ENCODE measurements at regions not wholly inside any gene's neighbourhood (a gene's known extent, or its start where the extent isn't known, plus 50 kb on each side); places are given as distances from the start of the nearest gene placed in this dataset.
"Not testable (repeated sequence)": the region's sequence is repeated elsewhere in the genome, so short reads cannot be mapped to it uniquely, and the experiment has no call there.

DNA sequence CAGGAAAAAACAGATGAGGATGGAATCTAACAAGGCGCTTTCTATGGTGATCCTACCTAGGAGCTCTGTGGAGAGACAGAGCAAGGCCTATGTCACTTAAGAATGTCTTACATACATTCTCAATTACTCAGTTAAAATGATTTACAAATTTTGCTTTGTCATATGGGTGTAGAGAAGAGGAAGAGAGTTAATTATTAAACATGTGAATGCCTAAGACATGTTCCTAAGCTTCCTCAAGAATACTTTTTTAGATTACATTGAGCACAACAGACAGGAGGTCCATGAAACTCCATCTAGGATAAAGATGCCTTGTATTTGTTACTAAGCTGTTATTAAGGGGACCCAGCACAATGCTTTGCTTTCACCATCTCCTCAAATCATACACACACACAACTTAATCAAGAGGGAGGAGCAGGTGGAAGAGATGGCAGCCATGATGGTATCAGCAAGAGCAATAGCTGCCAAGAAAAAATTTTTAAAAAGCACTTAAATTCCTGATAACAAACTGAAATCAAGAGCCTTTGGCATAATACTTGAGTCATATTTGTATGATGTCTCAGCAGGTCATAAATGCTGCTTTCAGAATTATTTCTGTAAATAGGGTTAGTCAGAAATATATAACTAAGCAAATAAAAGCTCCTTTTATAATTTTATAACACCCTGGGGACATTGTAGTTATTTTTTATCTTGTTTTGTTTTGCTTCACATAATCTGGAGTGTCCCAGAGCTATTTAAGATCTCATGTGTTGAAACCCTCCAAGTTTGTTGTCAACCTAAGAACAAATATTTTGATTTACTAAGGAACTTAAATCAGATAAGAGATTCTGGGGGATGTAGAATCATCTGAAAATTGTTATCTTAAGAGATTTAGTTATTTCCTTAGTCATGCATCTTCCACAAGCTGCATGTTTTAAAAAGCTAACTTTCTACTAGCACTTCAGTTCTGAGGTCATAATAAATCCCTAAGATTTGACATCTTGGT is 70.0 kb upstream of the CD2AP start:
- DNase-seq (ENCODE audit: low read depth) = peak; percentile 29

DNA sequence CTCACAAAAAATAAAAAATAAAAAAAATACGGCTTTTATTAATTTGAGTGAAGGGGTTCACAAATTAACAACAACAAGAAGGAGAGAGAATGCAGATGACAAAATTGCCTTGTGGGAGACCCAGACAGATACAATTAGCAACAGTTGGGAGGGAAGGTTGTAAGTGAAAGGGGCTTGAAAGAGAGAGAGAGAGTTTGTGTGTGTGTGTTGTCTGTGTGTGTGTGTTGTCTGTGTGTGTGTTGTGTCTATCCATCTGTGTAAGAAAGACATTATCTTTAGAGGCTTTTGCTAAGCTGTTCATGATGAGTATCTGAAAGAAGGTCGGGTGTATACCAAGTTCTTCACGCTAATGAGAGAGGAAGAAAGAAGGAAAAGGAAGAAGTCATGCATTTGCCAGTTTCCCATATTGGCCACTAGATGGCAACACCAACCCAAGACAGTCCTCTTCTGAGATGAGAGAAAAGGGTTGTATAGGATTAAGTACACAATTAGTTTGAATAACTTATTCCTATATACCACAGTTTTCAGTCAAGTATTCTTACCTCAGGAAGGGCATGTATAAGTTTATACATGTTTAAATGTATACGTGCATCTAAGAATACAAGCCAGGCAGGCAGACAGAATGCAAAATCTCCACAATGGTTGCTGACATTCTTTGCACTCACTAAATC is 63.7 kb upstream of the CD2AP start:
- DNase-seq (ENCODE audit: low read depth) = peak; percentile 63

DNA sequence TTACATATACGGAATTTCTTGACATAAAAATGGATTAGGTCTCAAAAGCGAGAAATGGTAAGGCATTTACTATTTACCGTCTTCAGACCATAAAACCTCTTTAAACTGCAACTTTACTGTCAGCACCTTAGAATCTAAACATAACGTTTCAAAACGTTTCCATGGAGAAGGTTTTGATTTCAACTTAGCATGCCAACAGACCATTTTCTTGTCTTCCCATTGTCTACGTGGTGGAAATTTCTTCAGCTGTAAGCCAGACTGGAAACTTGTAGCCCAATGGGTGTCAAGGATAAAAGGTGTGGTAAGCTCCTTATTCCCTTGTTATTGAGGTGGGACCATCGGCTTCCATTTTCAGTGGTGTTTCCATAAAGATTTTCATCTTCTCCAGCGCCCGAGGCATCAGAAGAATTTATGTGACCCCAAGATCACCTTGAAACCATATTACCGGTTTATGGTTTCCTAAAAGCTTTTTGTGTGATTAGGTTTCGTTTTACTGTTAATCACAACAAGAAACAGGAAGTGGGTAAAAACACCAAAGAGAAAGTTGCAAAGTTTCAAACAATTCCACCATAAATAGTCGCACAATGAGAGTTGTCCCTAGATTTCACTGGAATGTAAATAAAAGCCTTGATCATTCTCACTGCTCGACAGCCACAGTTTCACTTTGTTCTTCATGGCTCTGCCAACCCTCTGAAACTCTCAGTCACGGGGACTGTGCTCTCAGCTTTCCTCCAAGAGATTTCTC is 63.0 kb upstream of the CD2AP start:
- DNase-seq (ENCODE audit: low read depth) = peak; percentile 73

DNA sequence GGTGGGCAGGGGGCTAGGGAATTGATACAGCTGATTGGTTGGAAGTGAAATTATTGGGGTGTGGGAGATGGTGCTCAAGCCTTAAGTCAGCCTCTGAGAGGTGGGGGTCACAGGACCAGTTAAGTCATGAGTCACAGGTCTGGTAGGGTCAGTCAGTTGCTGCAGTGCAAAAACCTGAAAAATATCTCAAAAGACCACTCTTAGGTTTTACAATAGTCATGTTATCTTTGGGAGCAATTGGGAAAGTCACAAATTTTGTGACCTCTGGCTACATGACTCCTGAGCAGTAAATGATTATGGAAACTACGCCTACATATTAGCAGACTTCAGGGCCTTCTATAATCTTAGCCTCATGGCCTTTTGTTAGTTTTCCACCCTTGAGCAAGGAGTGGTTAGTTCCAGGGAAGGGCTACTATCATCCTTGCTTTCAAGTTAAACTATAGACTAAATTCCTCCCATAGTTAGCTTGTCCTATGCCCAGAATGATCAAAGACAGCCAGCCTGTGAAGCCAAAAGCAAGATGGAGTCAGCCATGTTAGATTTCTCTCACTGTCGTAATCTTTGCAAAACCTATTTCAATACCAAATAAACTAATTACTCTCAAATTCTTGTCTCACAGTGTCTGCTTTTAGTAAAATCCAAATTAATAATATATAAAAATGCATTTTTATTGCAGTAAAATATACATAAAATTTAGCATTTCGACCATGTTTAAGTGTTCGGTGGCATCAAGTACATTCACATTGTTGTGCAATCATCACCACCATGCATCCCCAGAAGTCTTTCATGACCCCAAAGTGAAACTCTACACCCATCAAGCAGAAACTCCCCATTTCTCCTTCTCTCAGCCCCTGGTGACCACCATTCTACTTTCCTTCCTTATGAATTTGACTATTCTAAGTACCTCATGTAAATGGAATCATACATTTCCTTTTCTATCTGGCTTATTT is 60.9 kb upstream of the CD2AP start:
- no peak for DNase-seq (ENCODE audit: low read depth)

DNA sequence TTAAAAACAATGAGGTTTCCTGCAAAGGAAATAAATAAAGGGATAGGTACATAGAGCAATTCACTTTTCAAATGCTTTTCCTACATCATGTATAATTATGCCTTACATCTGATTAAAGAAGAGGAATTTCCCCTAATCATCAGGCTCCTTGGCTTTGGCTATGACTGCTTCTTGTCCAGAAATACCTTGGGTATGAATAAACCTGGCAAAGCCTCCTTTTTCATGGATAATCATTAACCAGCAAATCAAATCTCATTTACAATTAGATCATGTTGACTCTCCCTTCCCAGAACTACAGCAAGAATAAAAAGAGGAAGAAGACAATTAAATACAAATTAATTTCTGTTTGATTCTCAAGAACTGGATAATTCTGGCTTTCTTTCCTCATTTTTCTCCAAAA is 58.0 kb upstream of the CD2AP start:
- no peak for DNase-seq (ENCODE audit: low read depth)

DNA sequence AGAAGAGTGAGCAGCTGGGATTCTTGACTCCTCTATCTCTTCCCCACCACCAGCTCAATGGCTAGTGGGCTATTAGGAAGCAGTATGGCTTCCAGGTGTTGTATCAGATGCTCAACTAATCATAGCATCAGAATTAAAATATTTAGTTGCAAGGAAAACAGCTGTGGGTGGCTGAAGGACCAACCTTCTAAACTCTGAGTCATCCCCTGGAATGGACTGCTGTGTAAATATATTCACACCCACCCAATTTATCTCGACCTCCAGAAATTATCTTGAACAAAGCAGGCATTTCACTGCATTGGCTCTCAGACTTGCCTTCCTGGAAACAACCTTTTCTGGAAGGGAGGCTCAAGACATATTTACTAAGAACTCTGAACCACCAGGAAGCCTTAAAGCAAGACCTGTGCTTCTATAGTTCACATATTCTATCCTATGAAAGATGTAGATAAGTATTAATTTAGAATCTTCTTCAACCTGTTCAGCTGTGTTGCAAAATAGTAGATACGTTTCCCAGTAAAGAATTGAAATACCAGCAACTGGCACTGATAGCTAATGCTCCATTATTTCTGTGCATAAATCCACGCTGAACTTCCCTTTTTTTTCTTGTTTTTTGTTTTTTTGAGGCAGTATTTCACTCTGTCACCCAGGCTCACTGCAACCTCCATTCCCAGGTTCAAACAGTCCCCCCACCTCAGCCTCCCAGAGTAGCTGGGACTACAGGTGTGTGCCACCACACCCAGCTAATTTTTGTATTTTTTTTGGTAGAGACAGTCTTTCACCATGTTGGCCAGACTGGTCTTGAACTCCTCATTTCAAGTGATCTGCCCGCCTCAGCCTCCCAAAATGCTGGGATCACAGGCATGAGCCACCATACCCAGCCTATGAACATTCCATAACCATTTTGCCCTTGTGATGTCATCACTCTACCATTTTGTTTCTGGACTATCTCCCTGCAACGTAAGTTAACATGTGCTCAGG is 56.9 kb upstream of the CD2AP start:
- DNase-seq (ENCODE audit: low read depth) = peak; percentile 47

DNA sequence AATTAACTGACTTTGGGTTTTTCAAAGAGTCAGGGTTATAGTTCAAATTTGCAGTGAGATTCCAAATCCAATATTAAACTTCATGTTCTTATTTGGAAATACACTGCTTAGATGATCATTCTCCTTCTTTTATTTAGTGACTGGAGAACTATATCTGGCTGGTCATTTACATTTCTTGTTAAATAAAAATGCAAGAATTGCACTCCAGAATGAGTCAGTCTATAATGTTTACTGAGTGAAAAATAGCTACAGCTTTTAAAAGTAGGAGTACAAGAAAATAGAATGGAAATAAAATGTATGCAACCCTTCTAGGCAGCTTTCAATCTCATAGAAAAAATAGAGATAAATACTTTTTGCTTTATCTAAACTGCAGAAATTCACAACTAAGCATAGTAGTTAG is 54.5 kb upstream of the CD2AP start:
- DNase-seq (ENCODE audit: low read depth) = no peak

DNA sequence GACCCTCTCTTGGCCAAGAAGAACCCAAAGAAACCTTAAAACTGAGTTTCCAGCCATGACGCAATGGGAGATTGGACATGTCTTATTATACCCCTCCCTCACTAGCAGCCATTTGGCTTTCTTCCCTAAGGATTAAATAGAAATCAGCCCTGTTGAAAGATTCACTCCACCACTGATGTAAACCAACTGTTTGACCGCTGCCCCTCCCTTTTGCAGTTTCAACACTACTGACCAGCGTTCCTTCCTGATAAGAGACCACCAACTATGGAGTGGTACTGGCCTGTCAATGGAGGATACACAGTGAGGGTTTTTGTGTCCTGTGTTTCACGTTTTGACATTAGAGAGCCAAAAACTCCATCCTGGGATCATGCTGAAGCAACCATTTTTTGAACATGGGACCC is 53.2 kb upstream of the CD2AP start:
- DNase-seq (ENCODE audit: low read depth) = no peak

DNA sequence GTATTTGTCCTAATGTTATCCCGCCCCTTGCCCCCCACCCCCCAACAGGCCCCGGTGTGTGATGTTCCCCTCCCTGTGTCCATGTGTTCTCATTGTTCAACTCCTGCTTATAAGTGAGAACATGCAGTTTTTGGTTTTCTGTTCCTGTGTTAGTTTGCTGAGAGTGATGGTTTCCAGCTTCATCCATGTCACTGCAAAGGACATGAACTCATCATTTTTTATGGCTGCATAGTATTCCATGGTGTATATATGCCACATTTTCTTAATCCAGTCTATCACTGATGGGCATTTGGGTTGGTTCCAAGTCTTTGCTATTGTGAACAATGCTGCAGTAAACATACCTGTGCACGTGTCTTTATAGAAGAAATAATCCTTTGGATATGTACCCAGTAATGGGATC is 51.9 kb upstream of the CD2AP start:
- not testable (repeated sequence) for DNase-seq (ENCODE audit: low read depth)

DNA sequence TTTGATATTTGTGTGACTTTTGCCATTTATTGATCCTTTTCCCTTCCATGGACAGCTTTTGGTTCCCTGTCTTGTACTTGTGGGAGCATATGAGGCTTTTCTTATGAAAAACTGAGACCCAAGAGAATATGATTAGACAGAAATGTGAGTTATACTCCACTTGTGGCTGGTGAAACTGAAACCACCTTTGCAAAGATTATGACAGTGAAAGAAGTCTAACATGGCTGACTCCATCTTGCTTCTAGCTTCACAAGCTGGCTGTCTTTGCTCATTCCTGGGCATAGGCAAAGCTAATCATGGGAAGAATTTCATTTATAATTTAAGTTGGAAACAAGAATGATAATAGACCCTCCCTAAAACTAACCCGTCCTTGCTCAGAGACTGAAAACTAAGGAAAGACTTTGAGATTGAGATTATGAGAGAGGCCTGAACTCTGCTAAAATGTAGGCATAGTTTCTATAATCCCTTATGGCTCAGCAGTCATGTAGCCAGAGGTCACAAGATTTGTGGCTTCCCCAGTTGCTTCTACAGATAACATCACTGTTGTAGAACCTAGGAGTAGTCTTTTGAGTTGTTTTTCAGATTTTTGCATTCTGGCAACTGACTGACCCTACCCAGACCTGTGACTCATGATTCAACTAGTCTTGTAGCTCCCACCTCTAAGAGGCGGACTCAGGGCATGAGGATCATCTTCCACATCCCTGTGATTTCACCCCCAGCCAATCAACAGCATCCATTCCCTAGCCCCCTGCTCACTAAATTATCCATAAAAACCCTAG is 50.9 kb upstream of the CD2AP start:
- DNase-seq (ENCODE audit: low read depth) = no peak

DNA sequence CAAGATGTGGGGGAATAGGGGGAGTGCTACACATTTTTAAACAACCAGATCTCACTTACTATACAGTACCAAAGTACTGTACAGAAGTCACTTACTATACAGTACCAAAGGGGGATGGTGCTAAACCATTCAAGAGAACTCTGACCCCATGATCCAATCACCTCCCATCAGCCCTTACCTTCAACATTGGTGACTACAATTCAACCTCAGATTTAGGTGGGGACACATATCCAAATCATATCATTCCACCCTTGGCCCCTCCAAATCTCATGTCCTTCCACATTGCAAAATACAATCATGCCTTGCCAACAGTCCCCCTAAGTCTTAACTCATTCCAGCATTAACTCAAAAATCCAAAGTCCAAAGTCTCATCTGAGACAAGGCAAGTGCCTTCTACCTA is 49.9 kb upstream of the CD2AP start:
- DNase-seq (ENCODE audit: low read depth) = no peak

Measured in LHCN-M2 (cell line).